DND-41 (cell line): ENCODE measurements at regions not wholly inside any gene's neighbourhood (a gene's known extent, or its start where the extent isn't known, plus 50 kb on each side); places are given as distances from the start of the nearest gene placed in this dataset.

Experiments used
- CTCF ChIP-seq: IDR thresholded peaks from 2 replicates; pipeline ENCODE4 v1.5.1; 2012; ENCODE audit warnings: borderline replicate concordance, low read length, moderate library complexity, mild to moderate bottlenecking; ENCODE audit not compliant: poor library complexity, severe bottlenecking; ENCODE audit errors: extremely low read depth
- EZH2 ChIP-seq: IDR thresholded peaks from 3 replicates; pipeline ENCODE4 v1.6.1; 2012; ENCODE audit warnings: borderline replicate concordance, low read depth, mild to moderate bottlenecking, moderate library complexity, low read length, inconsistent platforms; ENCODE audit not compliant: severe bottlenecking

DNA sequence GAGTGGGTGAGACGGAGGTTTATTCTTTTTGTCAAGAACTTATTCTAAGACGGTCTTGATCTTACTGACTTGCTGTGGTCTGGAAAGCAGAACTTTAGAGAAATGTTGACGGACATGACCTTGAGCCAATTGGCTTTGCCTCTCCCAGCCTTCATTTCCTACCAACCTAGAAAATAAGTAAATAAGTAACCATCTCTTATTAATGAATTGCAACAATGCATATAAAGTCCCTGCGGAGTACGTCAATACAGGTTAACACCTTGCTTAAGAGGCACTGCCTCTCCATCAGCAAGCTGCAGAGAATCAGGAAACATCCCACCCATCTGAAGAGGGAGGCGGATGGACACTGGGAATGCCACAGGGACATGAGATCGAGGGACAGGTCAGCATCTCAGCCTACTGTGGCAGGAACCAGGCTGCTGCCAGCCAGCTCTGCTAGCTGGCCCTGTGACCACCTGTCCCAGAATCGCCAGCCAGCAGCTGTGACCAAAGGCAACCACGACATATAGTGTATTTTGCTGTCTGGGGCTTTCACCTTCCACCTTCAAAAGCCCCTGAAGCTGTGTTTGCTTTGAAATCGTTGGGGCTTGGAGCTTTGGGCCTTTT lies 208.3 kb downstream of the BCL11B start:
- TF ChIP-seq CTCF (no peak), EZH2 (no peak)
